ENCODE measurements at regions not wholly inside any gene's neighbourhood (a gene's known extent, or its start where the extent isn't known, plus 50 kb on each side); places are given as distances from the start of the nearest gene placed in this dataset.
"Not testable (repeated sequence)": the region's sequence is repeated elsewhere in the genome, so short reads cannot be mapped to it uniquely, and the experiment has no call there.

GRCh38 chr9:25260046-25260445, 418.2 kb downstream of the TUSC1 start:
- no peak for DNase-seq

DNA sequence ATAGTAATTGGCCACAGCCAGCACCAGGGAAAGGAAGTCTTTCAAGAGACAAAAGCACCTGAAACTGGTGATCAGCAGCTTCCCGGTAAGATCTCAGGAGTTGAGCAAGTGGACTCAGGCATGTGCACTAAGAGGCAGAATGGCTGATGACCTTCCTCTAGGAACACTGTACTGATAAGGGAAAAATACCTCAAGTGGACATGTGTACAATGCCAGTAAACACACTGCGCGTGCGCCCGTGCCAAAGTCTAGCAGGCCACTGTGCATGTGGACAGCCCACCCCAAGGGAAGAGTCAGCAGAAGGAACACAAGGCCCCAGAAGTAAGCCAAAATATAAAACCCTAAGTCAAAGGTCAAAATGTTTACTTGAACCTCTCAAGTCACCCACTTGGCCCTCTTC, 423.0 kb downstream of the TUSC1 start:
- DNase-seq, result no peak

DNA sequence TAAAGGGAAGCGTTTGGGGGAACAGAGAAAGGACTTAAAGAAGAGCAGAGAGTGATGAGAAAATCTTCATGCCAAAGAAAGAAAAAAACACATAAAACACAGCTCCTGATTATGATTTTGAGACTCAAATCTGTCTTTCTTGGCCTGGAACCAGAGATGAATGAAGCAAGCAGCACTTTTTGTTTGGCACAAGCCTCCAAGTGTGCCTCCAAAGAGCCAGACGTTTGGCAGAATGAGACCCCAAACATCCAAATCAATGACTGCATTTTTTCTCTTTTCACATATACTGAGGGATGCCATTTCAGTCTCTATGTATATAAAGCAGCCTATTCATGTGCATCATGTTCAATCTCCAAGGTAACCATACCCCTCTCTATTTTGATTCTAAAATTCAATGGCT, 424.2 kb downstream of the TUSC1 start:
- DNase-seq, result no peak

DNA sequence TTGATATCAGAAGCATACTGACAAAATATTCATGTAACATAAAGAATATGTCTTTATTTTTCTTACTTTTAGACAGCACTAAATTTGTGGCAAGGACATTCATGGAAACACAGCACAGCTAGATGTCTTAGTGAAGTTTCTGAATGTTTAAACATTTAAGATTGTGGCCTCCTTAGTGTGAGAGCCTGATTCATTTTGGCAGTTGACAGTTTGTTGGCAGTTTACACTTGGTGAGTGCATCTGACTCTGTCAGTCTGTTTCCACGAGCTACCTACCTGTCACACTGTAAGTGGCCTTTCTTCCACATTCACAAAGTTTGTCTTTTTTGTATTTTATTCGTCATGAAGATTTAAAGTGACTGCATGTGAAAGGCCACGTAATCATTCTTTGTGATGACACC, 436.8 kb downstream of the TUSC1 start:
- no peak for DNase-seq

- no peak for DNase-seq
Measured at GRCh38 chr9:25226901-25227686, 451.1 kb downstream of the TUSC1 start.

- DNase-seq, result no peak
Measured at GRCh38 chr9:25225938-25226760, 452.1 kb downstream of the TUSC1 start.

DNA sequence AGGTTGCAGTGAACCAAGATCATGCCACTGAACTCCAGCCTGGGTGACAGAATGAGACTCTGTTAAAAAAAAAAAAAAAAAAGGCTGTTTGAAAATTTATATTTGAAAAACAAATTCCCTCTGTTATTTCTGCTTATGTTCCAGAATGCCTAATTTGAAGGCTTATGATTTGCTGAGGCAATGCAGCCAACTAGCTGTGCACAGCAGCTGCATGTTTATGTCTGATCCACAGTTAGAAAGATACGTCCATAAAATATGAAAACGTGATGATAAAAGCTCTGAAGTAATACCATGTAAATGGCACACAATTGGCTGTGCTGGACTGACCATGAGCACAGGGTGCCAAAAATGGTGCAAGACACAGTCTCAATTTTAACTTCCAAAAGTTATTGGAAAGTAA, 453.2 kb downstream of the TUSC1 start:
- no peak for DNase-seq

DNA sequence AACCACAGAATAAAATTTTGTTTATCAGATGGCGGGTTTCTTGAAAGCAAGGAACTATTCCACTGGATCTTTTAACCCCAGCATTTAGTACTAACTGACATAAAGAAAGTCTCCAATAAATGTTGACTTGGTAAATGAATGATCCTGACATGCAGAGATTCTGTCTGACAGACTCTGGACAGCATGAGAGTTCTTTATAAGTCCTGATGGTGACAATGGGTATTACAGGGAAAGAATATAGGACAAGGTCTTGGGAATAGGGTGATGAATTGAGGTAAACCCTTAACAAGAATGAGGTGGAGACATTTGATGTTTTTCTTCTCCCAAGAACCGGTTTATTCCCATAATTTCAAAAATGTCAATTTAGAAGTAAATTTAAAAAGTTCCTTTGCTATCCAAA, 453.9 kb downstream of the TUSC1 start:
- no peak for DNase-seq

GRCh38 chr9:25212361-25212760, 465.9 kb downstream of the TUSC1 start:
- no peak for DNase-seq

DNA sequence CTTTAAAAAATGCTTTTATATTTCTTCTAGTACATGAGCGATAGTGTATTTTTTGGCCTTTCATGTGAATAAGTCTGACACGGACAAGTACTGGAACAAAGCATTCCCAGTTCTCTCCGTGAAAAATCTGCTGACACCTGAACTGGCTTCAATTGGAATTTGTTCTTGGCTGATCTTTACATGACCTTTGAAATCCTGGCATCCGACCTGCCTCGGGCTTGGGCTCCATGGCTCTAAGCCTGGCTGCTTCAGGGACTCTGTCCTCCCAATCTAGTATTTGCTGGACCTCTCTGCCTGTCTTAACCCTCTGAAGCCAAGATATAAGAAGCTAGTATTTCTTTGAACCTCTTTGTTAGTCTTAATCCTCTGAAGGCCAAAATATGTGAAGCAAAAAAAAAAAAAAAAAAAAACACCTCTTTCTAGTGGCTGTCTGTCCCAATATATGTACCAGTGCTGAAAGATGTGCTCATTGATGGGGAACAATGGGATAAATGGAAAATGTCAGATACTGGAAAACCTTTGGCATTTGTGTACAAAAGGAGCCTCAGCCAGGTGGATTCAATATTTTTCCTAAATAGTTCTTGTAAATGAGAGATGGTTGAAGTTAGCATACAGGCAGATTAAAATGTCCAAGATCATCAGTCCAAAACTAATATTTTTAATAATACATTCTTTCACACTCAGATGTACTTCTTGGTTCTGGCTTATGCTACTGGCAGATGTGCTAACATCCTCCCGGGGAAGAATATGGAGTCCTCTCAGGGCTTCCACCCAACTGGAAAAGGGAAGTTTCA, 470.6 kb downstream of the TUSC1 start:
- DNase-seq, result peak; percentile 46

- no peak for DNase-seq
Measured at GRCh38 chr9:25206027-25206426, 472.2 kb downstream of the TUSC1 start.

DNA sequence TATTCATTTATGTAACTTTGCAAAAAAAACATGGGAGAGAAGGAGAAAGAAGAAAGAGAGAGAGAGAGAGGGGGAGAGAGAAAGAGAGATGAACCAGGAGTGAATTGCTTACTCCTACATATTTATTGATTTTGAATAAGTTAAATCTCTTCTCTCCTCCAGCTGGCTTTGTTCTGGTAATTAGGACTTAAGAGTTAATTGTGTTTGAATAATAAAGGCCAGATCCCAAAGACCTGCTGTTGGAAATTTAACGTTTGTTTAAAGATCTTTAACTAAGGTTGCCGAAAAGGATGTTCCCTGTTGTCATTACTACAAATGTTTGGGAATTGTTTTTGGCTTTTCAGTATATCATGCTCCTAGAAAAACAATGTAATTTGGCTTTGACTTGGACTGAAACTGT, 473.0 kb downstream of the TUSC1 start:
- DNase-seq, result no peak

DNA sequence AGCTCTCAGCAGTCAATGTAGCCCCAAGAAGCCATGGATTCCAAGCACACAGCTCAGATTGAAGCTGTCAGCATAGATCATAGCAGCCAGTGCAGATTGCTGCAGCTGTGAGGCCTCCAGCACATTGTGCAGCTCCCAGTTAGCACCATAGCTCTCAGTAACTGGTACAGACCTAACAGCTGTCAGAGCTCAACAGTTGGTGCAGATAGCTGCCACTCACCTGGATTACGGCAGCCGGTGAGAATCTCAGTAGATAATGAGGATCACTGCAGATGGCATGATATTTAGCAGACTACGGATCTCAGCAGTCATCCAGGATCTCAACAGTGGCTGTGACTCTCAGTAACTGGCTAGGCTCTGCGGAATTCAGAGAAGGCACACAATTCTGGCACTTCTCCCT, 500.4 kb downstream of the TUSC1 start:
- no peak for DNase-seq

- DNase-seq, result no peak
Measured at GRCh38 chr9:25129537-25129936, 548.7 kb downstream of the TUSC1 start.

DNA sequence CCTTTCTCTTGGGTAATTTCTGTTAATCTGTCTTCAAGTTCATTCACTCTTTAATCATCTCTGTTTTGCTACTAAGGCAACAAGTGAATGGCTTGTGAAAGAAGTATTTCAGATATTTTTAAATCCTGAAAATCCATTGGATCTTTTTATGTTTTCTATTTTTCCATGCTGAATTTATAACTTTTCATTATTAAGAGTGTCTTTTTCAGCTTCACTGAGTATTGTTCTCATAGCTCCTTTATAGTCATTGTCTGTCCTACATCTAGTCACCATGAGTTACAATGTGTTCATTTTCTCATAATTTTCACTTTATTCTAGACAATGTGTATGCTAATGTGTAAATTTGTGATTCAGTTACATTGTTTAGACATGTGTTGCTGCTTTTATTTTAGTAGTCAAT, 556.4 kb downstream of the TUSC1 start:
- no peak for DNase-seq

- DNase-seq, result no peak
Measured at GRCh38 chr9:25119041-25119440, 559.2 kb downstream of the TUSC1 start.

DNA sequence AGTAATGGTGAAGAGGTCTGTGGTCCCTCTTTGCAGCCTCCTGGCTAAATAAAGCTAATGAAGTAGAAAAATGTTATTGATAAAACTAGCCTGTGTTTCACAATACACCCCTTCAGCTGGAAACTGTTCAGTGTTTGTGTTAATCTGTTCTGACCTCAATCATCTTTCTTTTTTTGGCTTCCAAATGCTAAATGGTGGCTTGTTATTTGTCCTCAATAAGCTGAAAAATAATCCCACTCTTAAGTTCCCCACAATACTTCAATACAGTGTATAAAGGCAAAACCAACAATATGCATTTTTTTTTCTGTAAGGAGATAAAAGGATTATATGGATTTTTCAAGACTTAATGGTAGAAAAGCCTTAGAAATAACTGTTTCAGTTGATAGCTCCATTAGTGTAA, 560.5 kb downstream of the TUSC1 start:
- DNase-seq, result no peak

DNA sequence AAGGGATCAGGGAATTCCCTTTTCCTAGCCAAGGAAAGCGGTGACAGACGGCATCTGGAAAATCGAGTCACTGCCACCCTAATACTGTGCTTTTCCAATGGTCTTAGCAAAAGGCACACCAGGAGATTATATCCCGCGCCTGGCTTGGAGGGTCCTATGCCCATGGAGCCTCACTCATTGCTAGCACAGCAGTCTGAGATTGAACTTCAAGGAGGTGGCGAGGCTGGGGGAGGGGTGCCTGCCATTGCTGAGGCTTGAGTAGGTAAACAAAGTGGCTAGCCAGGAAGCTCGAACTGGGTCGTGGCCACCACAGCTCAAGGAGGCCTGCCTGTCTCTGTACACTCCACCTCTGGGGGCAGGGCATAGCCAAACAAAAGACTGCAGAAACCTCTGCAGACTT, 556.5 kb upstream of the IZUMO3 start:
- DNase-seq, result not testable (repeated sequence)

DNA sequence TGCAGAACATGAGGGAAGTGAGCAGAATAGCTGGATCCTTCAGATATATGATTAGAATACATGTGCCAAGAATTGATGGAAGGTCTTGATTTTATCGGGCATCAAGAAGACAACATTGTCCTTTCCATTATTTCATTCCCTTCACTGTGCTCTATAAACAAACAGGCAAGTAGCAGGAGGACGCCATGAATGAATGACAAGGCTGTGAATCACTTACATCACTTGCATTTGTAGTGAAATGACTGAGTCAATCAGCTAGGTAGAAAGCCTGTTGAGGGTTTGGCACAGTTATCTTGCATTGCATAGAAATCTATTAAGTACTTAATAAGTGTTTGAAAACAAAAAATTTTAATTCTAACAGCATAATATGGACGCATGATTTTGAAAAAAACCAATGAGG, 548.8 kb upstream of the IZUMO3 start:
- no peak for DNase-seq

GRCh38 chr9:25078202-25078601, 532.5 kb upstream of the IZUMO3 start:
- no peak for DNase-seq

GRCh38 chr9:25048098-25048724, 502.5 kb upstream of the IZUMO3 start:
- DNase-seq, result no peak

DNA sequence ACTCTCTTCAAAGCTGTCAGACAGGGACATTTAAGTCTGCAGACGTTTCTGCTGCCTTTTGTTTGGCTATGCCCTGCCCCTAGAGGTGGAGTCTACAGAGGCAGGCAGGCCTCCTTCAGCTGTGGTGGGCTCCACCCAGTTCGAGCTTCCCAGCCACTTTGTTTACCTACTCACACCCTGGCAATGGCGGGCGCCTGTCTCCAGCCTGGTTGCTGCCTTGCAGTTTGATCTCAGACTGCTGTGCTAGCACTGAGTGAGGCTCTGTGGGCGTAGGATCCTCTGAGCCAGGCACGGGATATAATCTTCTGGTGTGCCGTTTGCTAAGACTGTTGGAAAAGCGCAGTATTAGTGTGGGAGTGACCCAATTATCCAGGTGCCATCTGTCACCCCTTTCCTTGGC, 499.8 kb upstream of the IZUMO3 start:
- DNase-seq, result not testable (repeated sequence)

- DNase-seq, result no peak
Measured at GRCh38 chr9:25029743-25030142, 484.0 kb upstream of the IZUMO3 start.
